Psoas muscle (tissue), 7 donors: ENCODE measurements at regions not wholly inside any gene's neighbourhood (a gene's known extent, or its start where the extent isn't known, plus 50 kb on each side); places are given as distances from the start of the nearest gene placed in this dataset.

Experiments used
- ATAC-seq, 4 donors: fragments of 200-7000 bp; cut with Tn5 transposase; one replicate each; pipeline ENCODE4 v1.9.1; 2020; ENCODE audit warnings: moderate library complexity in 3 of 4, mild to moderate bottlenecking in 2 of 4
- DNase-seq, 2 donors: peaks; one replicate each; pipeline ENCODE4 v3.0.0-alpha.2; 2020
- H3K27ac ChIP-seq: fragments of 200-600 bp; one replicate; pipeline ENCODE4 v1.8.0; 2022
- H3K27me3 ChIP-seq, 3 donors: fragments of 200-600 bp in 1 of 3; one replicate each; pipeline versions ENCODE4 v1.6.1 to v1.8.0; 2013 to 2022; ENCODE audit warnings: low read length in 2 of 3, mild to moderate bottlenecking in 2 of 3, moderate library complexity in 1 of 3; ENCODE audit not compliant: insufficient read depth in 3 of 3
- H3K36me3 ChIP-seq, 2 donors: fragments of 200-600 bp in 1 of 2; one replicate each; pipeline versions ENCODE4 v1.6.1 to v1.8.0; 2013 to 2022; ENCODE audit warnings: low read depth in 1 of 2, mild to moderate bottlenecking in 1 of 2, moderate library complexity in 1 of 2; ENCODE audit not compliant: insufficient read depth in 1 of 2
- H3K4me1 ChIP-seq: fragments of 200-600 bp; one replicate; pipeline ENCODE4 v1.8.0; 2022
- H3K4me3 ChIP-seq: fragments of 200-600 bp; one replicate; pipeline ENCODE4 v1.8.0; 2022; ENCODE audit warnings: mild to moderate bottlenecking
- H3K9me3 ChIP-seq: fragments of 200-600 bp; one replicate; pipeline ENCODE4 v1.8.0; 2022
- WGBS, 3 donors: extraction: QIAGEN DNeasy Blood & Tissue Kit; methylation state at CpG; one replicate each; pipeline versions ENCODE4 v1.1.6 to v1.1.7; 2013; 5-methylcytosine and 5-hydroxymethylcytosine counted together
- intact Hi-C, 2 donors: fragments of 100-400 bp; cut with DNase I; formaldehyde crosslinking; loops; one replicate each; pipeline versions ENCODE4 v1.11.0 to v1.14.2; 2022
- TF ChIP-seq, protein P1 (sequence below): fragments of 200-600 bp; IDR thresholded peaks from one replicate; pipeline ENCODE4 v1.8.0; 2022; ENCODE audit warnings: antibody characterized with exemption
- donor health status: healthy with polysubstance abuse.
- donor health status: DM: no; HTN: no; CAD: no; lungs with moderate emphysema.
- donor health status: Bipolar disorder and iron deficiency.
- donor health status: healthy.
- donor health status: DM: yes; HTN: yes; CAD: no.
- donor health status: DM: no; HTN: no; CAD: no.
- donor health status: DM: yes; HTN: yes; CAD: no.

DNA sequence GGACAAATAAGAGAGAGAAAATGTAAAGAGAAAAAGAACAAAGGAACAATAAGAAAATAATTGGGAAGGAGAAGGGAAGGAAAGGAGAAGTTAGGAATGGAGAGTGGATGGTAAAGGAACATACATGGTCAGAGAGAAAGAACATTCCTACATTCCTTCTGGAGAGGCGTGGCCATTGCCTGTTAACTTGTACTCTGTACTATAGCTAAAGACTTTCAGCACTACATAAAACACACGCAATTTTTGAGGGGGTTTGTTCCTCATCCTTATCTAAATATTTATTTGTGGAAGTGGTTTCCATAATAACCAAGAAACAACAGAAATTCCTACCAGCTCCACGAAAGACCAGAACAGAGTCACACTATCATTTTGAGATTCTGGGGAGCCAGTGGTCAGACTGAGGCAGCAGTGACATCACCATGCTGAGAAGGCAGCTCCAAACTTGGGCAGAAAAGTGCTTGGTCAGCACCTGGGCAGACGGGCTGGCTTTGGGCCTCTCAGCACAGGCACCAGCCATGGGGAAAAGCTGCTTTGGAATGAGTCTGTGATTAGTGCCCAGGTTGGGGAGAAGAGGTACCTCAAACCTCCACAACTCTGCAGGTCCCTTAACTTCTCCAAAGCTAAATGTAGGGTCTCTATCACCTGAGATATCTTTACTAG is 125.9 kb upstream of the NTF3 start:
- DNase-seq (no peak), ATAC-seq (no peak)
- Histone ChIP-seq H3K27me3 (no peaks in the 10 kb centered on the region), H3K4me3 (no peak overlapping the region), H3K9me3 (no peaks in the 10 kb centered on the region), H3K4me1 (no peaks in the 10 kb centered on the region), H3K36me3 (no peaks in the 10 kb centered on the region), H3K27ac (no peak overlapping the region)
- TF ChIP-seq, protein P1, sequence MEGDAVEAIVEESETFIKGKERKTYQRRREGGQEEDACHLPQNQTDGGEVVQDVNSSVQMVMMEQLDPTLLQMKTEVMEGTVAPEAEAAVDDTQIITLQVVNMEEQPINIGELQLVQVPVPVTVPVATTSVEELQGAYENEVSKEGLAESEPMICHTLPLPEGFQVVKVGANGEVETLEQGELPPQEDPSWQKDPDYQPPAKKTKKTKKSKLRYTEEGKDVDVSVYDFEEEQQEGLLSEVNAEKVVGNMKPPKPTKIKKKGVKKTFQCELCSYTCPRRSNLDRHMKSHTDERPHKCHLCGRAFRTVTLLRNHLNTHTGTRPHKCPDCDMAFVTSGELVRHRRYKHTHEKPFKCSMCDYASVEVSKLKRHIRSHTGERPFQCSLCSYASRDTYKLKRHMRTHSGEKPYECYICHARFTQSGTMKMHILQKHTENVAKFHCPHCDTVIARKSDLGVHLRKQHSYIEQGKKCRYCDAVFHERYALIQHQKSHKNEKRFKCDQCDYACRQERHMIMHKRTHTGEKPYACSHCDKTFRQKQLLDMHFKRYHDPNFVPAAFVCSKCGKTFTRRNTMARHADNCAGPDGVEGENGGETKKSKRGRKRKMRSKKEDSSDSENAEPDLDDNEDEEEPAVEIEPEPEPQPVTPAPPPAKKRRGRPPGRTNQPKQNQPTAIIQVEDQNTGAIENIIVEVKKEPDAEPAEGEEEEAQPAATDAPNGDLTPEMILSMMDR, result no peak
- intact Hi-C loops, result no loop called here
- WGBS, 3 donors, result 76 to 89% (median 77%) methylated on average over 4 of the region's 4 CpGs

DNA sequence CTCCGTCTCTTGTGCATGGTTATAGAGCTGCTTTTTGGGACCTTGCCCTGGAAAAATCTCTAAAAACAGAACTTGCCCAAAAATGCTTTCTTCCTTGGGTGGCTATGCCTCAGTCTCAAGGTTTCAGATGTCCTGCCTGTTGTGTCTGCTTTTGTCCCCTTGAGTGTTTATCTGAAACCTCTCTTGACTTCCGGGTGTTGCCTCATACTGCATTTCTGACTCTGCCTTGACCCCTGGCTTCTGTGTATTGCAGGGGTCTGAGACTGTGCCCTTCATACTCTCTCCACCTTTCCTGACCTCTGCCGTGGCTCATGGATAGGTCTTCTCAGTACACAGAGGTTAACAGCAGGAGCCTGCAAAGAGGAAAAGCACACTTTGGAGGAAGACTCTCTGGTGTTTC is 124.8 kb upstream of the NTF3 start:
- Histone ChIP-seq H3K4me3 (no peak overlapping the region), H3K36me3 (no peaks in the 10 kb centered on the region), H3K27me3 (no peaks in the 10 kb centered on the region), H3K9me3 (no peaks in the 10 kb centered on the region), H3K27ac (no peak overlapping the region), H3K4me1 (no peaks in the 10 kb centered on the region)
- intact Hi-C loops, result no loop called here
- DNase-seq (no peak), ATAC-seq (no peak)
- 76 to 80% (median 79%) methylated on average over 3 of the region's 3 CpGs for WGBS, 3 donors
- TF ChIP-seq, protein P1, result no peak

DNA sequence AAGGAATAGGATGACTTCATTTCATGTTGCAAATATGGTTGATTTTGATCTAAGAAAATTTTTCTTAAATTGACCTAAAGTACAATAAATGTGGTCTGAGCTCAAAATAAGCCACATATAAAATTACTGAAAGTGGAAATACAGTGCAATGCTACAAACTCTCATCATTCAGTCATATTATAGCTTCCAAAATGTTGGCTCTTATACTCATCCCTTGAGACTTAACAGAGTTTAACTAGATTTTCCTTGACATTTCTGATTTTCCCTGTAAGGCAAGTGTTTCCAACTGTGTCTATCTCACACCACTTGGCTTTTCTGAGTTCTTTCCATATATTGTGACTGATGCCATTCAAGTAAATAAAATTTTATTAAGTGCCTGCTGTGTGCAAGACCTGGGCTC is 123.7 kb upstream of the NTF3 start:
- Histone ChIP-seq H3K27me3 (no peaks in the 10 kb centered on the region), H3K4me3 (no peak overlapping the region), H3K27ac (no peak overlapping the region), H3K4me1 (no peaks in the 10 kb centered on the region), H3K9me3 (no peaks in the 10 kb centered on the region), H3K36me3 (no peaks in the 10 kb centered on the region)
- intact Hi-C loops, result no loop called here
- TF ChIP-seq, protein P1, result no peak
- no peak for DNase-seq
- ATAC-seq, result no peak

DNA sequence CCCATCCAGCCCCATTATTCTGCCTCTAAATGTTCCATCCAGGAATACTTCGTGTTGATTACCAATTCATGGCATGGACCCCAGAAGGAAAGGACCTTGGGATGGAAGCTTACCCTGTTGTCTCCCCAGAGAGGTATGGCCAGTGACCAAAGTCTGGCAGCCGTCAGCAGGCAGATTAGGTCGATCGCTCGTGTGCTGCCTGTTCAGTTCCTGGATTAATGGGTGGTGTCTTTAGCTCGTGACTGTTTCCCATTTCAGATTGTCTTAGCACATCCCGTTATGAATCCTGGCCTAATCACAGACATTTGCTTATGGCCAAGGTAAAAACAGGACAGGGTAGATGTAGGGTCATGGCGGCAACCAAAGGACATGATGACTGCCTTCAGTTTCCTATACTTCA is 122.9 kb upstream of the NTF3 start:
- DNase-seq (no peak), ATAC-seq (no peak)
- WGBS, 3 donors, result 78 to 82% (median 81%) methylated on average over 8 of the region's 8 CpGs

More for the DNA sequence above, 122.9 kb upstream of the NTF3 start:
- intact Hi-C loops, result no loop called here
- TF ChIP-seq, protein P1, result no peak
- H3K9me3 ChIP-seq, result no peaks in the 10 kb centered on the region
- no peak overlapping the region for H3K4me3 ChIP-seq
- no peak overlapping the region for H3K27ac ChIP-seq
- H3K36me3 ChIP-seq, result no peaks in the 10 kb centered on the region
- no peaks in the 10 kb centered on the region for H3K4me1 ChIP-seq
- H3K27me3 ChIP-seq, result no peaks in the 10 kb centered on the region
